HG03460 (cell line): ENCODE measurements at regions not wholly inside any gene's neighbourhood (a gene's known extent, or its start where the extent isn't known, plus 50 kb on each side); places are given as distances from the start of the nearest gene placed in this dataset.
A peak's percentile ranks its signal among the peaks of the same experiment; 100 is the strongest.

Experiments
- ATAC-seq: cut with Tn5 transposase; IDR thresholded peaks from one replicate; pipeline ENCODE4 v1.9.1; 2021; ENCODE audit not compliant: unreplicated experiment

GRCh38 chr2:6641956-6642355 lies 223.8 kb downstream of the CMPK2 start:
- no peak for ATAC-seq

GRCh38 chr2:6644261-6644660 lies 221.4 kb downstream of the CMPK2 start:
- no peak for ATAC-seq

DNA sequence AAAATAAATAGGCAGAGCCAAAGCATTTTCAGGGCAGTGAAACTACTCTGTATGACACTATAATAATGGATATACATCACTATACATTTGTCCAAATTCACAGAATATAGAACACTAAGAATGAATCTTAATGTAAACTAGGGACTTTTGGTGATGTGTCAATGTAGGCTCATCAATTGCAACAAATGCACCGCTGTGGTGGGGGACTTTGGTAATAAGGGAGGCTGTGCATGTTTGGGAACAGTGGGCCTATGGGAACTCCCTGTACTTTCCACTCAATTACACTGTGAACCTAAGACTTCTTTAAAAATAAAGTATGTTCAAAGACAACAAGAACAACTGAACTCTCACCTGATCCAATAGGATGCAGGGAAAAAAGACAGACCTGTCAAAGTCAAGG lies 220.7 kb downstream of the CMPK2 start:
- no peak for ATAC-seq

DNA sequence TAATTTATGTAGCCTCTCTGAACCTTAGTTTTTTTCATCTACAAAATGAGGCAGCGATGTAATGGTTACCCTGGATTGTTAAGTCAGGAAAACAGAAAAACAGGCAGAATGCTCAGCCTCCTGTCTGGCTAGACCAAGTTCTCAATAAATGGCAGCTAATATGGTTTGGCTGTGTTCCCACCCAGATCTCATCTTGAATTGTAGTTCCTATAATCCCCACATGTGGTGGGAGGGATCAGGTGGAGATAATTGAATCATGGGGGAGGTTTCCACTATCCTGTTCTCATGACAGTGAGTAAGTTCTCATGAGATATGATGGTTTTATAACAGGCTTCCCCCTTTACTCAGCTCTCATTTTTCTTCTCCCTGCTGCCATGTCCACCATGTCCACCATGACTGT lies 220.0 kb downstream of the CMPK2 start:
- ATAC-seq: no peak

- ATAC-seq: no peak
Measured at GRCh38 chr2:6647046-6647445, 218.7 kb downstream of the CMPK2 start.

GRCh38 chr2:6648596-6649247 lies 217.0 kb downstream of the CMPK2 start:
- no peak for ATAC-seq

DNA sequence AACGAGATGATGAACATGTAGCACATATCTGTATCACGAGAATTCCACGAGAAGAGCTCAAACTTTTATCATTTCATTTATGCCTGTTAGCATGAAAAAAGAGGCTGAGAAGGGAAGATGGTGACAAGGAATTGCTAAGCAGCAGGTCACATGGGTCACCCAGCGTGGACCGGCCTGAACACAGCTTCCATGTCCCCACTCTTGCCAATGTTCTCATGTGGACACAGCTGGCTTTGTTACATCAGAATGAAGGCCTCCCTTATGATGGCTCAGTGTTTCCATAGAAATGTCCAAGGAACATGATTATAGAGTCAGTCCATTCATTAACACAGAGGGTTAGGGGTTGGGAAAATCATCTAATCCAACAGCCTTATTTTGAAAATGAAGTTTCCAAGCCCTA lies 215.4 kb downstream of the CMPK2 start:
- ATAC-seq: no peak

- ATAC-seq: no peak
Measured at GRCh38 chr2:6652251-6652650, 213.5 kb downstream of the CMPK2 start.

GRCh38 chr2:6653281-6653750 lies 212.4 kb downstream of the CMPK2 start:
- no peak for ATAC-seq

DNA sequence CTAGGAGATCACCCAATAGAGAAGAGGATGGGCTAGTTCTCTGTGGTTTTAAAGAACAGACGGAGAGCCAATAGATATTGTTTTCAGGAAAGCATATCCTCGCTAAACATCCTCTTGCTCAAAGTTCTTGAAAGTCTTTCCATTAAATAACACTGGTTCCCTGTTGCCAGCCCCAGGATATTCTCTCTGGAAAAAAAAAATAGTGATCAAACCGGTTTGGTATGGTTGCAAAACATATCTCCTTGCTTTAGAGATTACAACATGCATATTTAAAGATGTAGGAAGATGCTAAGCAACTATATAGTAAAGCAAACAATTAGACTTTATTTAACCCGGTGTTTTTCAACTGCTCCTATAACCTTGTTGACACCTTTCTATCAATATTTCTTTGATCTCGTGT lies 211.4 kb downstream of the CMPK2 start:
- no peak for ATAC-seq

GRCh38 chr2:6656633-6657032 lies 209.1 kb downstream of the CMPK2 start:
- ATAC-seq: no peak

DNA sequence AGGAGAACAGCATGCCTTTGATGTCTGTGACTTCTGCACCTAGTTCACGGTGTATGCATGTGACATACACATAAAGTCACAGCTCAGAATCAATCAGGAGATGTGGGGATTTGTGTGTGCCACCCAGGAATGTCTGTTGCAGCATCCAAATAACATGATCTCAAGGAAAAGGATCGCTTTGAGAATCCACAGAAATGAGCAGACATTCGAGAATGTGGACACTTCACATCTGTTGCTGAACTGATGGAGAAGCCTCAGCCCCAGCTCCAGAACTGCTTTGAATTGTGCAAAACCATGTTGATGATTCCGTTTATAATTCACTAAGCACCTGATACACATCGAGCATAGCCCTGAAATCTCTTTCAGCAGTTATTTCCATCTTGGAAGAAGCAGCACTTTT lies 208.6 kb downstream of the CMPK2 start:
- ATAC-seq: no peak

GRCh38 chr2:6657855-6658254 lies 207.9 kb downstream of the CMPK2 start:
- peak; percentile 98 for ATAC-seq

GRCh38 chr2:6664332-6665061 lies 201.2 kb downstream of the CMPK2 start:
- no peak for ATAC-seq

DNA sequence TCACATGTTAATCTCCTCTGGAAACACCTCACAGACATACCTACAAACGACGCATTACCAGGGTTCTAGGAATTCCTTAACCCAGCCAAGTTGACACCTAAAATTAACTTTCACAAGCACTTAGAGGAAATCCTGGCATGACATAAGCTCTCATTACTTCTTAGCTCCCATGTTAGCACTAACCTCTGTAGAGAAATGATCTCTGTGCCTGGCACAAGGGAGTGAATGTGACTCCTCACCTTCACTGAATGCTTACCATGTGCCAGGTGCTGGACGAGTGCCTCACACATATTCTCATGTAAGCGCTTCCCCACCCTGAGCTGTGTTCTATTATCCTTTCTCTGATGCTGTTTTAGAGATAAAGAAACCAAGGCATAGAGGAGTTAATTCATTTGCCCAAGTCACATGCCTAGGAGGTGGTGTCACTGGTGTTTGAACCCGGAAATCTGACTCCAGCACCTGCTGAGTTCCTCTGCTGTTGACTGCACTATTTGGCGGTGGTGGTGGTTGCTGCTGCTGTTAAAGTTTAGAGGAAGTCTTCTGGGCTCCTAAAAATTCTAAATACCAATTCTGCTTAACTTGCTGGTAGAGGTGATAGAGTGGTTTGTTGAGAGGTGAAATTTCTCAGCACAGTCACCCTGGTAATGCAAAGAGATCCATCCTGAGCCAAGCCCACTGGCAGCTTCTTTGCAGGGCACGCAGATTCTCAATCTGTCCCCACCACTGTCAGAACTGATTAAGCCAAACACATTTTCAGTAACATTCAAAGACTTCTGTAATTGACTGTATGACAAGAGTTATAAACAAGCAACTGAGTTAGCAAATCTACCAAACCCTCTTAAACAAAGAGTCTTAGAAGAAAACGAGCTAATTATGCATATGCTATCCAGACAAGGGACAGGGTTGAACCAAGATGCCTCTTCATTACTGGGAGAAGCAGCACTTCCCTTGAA lies 200.3 kb downstream of the CMPK2 start:
- ATAC-seq: no peak

DNA sequence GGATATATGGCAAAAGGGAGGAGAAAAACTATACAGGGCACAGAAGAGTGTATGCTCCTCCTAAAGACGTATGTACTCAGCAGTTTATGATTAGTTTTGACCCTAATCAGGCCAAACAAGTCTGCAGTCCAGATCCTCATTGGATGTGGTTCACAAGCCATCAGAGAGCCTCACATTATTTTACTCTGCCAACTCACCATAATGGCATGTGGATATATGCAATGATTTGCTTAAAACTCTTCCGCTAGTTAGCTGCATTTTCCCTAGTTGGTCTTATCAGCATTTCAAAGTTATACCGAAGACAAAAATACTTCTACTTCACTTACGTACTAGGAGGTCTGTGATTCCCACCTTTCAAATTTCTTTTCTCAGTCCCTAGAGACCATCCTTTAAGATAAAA lies 198.4 kb downstream of the CMPK2 start:
- ATAC-seq: no peak

DNA sequence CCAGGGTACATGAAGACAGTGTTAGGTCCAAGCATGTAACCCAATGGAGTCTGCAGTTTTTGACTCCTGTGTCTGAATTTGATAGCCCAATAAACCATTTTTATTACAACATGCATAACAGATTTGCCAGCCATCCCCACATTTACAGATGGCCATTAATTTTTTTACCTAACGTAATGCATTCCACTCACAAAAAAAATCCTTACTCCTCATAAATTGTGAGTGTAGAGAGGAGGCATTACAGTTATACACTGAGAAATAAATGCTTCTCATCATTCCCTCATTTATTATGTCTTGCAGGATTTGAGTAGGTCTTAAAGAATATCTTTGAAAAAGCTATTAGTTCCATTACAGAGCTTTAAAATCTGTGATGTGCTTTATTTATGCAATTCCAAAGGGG lies 193.8 kb downstream of the CMPK2 start:
- ATAC-seq: no peak

DNA sequence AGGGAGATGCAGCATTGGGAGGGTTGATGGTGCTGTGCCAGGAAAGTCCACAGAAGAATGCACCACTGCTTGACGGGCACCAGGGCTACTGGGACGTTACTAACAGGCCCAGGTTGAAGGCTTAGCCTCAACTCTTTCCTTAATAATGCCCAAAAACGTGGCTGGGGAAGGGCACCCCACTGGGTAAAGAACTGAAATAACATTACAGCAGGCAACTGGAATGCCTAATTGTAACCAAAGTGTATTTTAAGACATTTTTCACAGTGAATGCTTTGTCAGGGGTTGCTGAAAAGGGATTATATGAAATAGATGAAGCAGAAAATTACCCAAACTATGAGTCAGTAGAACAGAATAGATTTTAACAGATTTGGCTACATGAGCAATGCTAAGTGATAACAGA lies 191.3 kb downstream of the CMPK2 start:
- no peak for ATAC-seq

DNA sequence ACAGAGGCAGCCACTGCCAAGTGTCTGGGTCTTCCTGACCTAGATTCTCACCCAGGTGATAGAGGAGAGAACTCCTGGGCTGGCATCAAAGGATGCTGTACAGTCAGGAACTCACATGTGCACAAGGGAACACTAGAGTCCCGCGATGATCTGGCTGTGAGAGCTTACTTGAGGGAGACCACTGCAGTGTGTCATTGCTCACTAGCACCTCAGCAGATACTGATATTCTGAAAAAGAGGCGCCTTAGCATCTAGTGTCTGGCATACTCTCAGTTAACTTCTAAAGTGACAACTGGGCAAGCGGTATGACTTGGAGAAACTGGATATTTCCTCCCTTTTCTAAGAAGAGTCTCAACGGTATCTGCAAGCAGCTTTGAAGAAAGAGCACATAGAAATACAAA lies 189.9 kb downstream of the CMPK2 start:
- no peak for ATAC-seq

DNA sequence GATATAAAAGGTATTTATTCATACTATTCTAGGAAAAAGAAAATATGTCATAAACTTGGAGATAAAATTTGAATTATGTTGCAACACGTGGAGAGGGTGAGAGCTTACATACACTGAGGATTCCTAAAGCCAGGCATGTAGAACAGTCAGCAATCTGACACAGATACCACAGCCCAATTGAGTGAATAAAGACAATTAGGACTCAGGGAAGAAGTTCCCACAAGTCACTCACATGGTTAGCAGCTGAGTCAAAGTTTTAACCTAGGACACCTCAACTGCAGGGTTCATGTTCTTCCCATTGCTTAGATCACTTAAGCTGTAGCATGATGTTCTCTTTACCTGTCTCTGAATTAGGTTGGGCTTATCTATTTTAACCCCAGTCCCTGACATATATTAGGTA lies 189.5 kb downstream of the CMPK2 start:
- no peak for ATAC-seq

- no peak for ATAC-seq
Measured at GRCh38 chr2:6676776-6677175, 188.9 kb downstream of the CMPK2 start.

DNA sequence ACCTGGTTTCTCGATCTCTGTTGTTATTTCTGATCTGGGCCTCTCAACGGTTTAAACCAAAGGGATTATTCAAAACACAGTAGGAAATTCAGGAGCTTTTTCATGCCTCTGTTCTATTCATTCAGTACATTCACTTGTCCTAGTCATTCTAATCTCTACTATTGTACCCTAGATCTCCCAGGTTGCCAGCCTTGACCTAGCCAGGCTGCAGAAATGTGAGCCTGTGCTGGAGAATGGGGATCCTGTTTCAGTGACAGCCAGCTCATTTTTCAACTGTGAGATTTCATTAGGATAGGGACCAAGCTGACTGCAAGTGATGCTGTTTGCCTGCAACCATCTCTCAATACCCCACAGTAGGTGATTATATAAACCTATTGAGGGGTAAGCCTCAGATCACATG lies 186.2 kb downstream of the CMPK2 start:
- no peak for ATAC-seq
